NCI-H2227 treated with DMSO at 0.1 percent for 48 hours (cell line): ENCODE measurements at regions not wholly inside any gene's neighbourhood (a gene's known extent, or its start where the extent isn't known, plus 50 kb on each side); places are given as distances from the start of the nearest gene placed in this dataset.

Experiments
- DNase-seq: peaks from one replicate; lab custom pipeline; 2025; lab: John Stamatoyannopoulos, UW

DNA sequence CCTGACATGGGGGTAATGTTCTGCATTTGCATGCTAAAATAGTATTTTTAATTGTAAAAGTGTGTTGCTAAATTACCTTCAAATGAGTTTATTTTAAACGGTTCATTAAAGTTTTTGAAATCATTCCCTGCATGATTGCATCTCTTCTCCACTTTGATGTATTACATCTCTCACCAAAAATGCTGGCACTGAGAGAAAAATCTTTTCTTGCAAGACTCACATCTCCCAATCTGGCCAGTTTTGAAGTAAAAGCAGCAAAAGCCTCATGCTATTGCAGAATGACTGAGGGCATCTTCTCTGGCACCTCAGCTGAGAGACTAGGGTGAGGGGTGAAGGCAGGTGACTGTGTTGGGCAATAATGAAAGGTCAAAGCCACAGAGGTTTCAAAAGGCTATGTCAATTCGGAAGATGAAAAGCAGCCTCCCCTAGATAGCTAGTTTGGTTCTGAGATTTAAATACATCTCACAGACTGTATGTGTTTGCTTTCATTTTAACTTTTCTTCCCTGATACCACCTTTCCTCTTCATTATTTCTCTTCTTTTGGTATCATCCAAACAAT is 292.2 kb upstream of the RAG2 start:
- no peak for DNase-seq

DNA sequence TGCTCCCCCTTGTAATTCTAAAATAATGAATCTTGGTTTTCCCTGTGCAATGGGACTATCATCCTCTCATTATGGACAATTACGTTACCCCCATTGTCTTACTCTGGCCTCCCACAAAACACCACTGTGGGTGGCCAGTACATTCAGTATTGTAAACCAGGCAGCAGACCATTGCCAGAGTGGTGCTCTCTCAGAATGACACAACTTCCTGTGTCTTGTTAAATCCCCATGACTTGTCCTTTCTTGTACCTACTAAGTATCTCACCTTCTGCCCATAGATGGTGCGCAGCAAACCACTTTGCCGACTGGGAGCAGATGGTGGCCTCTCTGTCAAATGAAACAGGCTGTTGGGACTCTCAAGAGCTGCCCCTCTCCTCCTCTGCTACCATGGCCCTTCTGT is 287.1 kb upstream of the RAG2 start:
- DNase-seq, result no peak

DNA sequence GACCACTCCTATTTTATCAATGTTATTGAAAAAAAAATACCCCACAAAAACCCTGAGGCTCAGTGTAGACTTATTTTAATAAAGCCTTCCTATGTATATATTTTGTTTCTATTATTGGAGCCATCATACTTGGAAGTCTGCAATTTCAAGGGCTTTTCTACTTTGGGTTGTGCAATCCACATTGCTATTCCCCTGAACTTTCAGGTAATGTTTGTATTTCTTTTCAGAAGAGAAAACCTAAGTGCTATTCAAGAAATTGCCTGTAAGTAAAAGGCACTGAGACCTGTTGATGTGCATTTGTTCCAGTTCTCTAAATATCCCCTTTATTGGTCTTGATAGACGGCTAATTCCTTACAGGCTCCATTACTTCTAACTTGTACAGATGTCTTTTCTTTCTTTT is 280.7 kb upstream of the RAG2 start:
- no peak for DNase-seq

DNA sequence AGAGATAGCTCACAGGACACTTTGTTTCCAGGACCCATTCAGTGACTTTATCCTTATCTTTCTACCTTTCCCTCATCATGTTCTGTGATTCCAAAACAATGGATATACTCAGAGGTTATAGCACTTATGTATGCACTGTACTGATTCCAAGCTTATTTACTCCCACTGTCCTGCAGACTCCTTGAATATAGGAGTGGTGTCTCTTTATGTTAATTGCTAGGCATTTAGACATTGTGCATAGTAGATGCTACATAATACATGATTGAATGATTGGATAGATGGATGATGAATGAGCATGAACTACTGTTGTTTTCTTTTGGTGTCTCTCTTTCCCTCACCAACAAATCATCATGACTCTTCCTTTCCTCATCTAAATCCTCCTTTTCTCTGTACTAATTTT is 279.1 kb upstream of the RAG2 start:
- no peak for DNase-seq

DNA sequence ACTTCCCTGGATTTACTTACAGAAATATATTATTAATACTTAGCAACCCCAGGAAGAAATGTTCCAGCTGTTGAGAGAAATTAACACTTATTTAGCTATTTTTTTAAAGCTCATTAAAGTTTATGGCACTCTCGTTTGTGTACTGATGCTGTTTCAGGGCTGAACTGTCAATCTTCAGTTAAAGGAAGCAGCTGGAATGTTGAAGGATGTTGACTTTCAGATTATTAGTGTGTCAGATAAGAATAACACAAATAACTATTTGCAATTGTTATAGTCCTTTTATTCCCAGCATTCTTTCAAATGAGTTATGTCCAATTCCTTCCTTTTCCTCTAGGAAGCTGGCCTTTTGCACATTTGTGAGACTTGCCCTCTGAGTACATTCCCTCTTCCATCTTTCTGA is 278.2 kb upstream of the RAG2 start:
- DNase-seq, result no peak

DNA sequence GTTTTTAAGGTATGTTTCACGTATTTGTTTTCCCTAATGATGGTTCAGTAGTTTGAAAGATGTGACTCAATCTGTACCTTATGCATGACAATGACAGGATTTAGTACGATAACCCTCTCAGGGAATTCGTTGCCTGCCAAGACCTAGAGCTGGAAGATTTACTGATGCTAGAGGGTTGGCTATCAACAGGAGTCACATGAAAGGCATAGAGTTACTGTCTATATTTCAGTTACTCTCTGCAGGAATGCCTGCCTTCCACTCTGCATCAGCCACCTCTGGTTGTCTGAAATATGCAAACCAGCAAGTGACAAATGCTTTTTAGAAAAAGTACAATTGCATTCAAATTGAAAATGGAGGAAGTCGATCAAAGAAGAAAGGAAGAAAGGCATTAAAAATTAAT is 276.3 kb upstream of the RAG2 start:
- DNase-seq, result no peak

DNA sequence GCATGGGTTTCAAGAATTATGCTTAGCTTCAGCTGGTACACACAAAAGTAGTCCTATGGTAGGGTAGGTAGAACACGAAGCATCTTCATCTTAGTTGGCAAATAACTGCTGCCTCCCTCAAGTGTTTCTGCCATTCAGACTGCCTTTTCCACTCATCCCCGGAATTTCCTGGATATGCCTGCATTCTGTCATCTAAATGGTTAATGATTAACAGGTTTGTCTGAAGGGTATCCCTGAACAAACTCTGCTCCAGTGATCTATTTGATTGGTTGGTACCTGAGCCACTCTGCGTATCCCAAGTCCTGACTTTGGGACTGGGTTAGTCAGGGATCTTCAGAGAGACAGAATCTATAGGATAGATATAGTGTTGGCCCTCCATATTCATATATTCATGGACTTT is 272.3 kb upstream of the RAG2 start:
- DNase-seq, result no peak

DNA sequence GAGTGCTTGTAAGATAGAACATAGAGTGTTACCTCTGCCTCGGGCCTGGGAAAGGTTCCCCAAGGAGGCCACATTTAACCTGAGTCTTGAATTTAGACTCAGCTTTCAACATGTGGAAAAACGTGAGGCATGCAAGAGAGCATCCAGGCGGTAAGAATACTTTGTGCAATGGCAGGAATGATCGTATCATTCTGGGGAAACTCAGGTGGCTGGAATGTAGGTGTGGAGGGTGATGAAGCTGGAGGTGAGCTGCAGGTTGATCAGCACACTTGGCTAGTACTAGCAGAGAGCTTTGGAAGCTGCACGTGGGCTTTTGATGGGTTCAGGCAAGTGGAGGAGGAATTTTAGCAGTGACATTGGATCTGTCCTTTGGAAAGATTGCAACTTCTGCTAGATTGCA is 270.3 kb upstream of the RAG2 start:
- DNase-seq, result no peak

DNA sequence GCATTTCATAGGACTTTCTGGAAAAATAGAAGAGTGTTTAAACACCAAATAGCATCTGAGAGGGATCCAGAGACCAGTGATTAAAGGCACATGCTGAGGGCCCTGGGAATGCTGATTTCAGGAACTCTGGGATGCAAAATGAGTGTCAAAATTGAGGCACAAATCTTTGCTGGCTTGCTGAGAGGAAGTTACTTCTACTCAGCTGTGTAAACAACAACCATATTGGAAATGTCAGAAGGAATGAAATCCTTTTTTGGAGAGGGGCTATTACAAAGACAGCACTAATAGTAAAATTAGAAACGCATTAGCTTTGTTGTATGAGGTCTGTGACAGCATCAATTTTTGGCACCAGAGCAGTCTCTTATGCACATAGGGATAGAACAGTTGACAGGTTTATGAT is 267.8 kb upstream of the RAG2 start:
- no peak for DNase-seq

DNA sequence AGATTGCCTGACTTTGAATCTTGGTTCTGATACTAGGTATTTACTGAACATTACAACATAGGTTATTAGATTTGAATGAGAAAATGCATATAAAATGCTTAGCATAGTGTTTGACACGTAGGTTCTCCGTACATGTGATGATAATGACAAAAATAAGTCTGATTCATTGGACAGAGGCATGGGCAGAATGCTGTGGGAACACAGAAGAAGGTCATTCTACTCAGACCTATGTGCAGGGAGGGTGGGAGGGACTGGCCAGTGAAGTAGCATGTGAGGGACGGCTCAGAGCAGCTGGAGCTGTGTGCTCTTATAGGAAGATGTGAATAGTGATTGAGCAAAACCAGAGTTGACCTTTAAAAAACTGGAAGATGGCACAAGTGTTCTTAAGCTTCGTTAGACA is 256.8 kb upstream of the RAG2 start:
- DNase-seq, result no peak

DNA sequence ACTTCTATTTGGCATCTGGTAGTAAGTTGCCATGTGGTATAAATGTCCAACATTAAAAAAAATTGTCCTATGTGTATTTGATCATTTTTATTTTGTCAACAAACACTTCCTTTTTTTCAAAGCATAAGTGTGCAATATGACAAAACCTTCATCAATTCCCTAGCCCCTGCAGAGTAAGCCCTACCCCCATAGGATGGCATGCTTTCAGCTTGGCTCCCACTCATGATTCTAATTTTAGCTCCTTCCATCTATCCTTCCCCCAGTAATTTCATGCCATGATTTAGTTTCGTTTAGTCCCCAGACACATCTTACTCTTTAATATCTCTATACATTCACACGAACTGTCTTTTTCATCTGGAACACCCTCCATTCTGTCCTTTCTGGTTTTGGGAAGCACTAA is 250.6 kb upstream of the RAG2 start:
- no peak for DNase-seq

DNA sequence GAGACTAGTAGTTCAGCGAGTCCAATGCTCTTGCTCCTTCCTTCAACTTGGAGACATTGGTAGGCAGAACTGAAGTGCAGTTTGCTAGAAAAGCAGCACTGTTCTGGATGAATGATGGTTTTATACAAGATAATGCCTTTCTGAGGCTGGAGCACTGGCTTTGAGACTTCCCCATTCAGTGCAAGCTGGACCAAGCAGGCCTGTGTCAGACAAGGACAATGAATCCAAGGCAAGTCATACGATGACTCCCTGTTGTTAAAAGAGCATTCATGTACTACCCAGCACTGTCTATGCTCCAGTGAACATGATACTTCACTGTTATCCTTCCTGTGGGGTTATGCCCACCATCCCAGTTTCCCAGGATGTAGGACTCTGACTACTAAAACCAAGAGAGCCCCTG is 242.3 kb upstream of the RAG2 start:
- DNase-seq, result no peak

DNA sequence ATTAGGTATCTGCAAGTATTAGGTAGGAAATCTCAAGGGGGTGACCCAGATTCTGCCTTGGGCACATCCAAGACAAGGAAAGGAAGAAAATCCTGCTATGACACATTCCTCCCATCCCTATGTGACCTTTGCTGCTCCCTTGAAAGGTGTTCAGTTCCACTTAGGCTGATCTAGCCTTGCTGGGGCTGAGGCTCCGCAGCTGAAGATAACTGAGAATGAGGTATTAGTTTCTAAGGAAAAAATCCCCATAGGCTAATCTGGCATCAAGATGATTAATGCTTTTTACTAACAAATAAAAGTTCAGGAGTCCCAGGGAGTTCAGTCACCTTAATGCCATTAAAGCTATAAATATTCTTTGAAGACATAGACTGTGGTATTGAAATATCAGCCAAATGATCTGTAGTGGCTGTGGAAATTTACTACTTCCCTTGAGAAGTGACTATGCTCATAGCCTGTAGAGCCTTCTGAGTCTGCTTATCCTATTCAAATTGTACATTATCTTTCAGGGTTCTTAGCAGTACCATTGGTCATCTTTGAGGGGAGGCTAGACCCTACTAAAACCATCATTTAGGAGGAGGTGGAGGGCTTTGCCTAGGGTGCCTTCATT is 239.9 kb upstream of the RAG2 start:
- no peak for DNase-seq

DNA sequence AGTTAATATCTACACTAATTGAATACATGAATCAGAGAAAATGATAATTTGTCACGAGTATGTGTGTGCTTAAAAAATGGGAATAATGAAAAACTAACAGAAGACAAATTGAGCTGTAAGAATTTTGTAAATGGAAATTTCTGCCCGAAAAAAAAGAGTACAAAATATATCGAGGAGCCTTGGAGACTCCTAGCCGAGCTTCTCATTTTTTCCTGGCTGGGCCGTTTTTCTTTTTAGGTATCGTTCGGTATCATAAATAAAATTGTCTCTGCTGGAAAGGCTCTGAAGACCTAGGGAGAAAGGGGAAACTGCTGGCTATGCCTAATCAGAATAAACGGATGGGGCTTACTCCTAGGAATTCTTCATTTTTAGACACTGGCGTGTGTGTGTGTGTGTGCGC is 227.2 kb upstream of the RAG2 start:
- DNase-seq, result no peak

DNA sequence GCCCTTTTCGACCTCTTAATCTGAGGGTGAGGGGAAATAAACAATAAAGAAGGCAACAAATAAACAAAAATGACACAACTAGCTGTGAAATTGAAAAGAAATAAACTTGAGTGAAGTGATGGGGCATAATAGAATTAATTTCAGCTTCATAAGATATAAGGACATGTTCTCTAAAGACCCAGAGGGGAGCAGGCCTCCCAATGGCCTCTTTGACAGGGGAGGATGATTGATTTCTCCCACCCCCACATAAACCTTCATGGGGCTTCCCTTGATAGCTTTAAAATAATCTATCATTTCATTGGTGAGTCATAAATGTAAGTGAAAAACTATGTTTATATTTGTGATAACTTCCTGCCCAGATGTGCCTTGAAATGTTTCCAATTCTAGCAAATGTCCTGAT is 226.3 kb upstream of the RAG2 start:
- DNase-seq, result no peak

DNA sequence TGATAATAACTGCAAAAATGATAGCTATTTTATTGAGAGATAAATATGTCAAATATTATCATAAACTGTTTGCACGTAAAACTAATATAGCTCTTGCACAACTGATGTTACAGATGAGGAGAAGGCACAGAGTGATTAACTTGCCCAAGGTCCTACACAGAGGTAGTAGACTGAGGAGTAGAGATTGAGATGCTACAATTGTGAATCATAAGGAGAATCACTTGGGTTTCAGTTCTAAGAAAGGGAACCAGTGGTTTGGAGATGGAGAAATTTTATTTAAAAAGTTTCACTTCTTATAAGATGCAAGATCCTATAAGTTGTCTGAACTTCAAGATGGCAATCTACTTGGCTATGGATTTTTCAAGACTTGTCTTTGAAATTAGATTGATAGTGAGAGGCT is 224.8 kb upstream of the RAG2 start:
- DNase-seq, result no peak

DNA sequence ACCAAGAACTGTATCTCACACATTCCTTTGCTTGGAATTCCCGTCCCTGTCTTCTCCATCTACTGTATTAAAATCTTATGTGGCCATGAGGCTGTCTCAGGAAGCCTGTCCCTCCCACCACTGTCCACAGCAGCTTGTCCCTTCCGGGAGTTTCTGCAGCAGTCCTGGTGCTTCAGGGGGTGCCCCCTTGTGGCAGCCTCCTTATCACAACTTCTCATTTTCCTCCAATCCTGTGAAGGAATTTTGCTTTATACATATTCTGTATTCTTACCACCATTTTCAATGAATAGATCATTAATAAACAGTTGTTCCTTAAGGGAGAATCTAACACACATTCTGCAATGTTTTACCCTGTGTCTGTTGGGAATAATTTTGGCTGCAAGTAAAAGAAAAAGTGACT is 220.4 kb upstream of the RAG2 start:
- no peak for DNase-seq

DNA sequence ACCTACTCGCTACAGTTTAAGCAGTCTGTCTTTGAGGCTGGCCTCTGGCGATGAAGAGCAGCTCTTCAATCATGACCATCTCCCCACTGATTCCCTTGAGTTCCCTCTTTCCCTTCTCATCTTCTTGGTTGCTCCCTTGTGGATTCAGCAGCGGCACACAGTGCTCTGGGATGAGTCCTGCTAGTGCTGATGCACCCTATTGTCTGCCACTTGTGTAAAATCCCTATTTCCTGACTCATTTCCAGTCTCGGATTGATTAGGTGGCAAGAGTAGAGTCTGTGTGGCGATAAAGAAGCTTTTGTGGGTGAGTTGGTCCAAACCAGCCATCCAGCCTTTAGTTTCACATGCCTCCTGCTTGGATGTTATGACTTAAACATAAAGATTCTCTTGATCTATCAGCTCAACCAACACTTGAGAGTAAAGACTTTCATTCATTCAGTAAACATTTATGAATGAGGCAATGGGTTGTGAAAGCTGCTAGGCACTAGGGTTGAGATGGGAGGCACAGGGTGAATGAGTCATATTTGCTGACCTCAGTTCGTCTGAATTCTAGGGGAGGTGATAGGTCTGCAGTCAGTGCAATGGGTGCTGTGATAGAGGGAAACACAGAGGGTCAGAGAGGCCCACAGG is 219.4 kb upstream of the RAG2 start:
- no peak for DNase-seq

DNA sequence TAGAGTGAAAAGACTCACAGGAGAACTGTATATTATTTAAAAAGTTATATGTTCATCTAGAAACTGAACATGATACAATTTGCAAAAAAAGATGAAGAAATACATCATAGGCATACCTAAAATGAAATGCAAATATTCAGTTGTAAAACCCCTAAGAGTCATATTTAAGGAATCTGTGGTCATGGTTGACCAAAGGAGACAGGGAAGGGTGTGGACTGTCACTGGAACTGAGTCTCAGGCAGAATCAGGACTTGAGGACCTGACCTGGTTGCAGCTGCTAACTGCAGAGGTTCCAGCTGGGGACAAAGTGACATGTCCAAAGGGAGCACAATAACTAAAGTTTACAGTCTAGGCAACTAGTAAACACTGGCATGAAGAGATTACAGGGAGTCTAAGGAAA is 211.3 kb upstream of the RAG2 start:
- no peak for DNase-seq

DNA sequence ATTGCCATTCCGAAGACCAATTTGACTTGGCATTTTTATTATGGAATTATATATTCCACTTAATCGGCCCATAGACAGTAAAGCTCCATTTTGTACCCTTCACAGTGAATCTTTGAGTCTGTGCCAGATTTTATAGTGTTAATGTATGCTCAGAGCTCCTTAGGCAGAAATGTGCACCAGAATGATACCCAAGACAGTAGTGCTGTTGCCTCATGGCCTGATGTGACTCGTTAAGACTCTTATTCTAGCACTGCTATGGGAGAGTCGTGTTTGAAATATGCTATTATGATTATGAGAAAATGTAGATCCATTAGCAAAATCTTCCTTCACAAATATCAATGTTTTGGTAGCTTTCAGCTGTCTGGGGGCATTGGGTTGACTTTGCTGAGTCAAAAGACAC is 209.8 kb upstream of the RAG2 start:
- no peak for DNase-seq

DNA sequence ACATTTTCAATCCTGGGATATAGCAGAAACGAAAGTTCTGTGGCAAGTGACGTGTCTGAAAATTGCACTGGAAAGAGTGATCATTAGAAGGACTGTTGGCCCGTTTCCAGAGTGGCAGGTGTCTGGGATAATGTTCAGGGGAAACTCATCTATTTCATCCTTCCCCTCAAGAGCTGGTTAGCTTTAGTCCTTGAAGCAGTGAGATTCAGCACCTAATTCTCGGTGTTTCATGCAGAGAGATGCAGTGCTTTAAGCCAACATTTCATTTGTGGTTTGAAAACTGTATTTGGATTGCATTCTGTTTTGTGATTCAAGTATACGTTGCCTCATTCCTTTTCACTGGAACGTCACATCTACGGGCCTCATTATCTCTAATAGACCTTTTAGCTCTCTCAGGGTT is 205.0 kb upstream of the RAG2 start:
- peak; percentile 83 for DNase-seq

DNA sequence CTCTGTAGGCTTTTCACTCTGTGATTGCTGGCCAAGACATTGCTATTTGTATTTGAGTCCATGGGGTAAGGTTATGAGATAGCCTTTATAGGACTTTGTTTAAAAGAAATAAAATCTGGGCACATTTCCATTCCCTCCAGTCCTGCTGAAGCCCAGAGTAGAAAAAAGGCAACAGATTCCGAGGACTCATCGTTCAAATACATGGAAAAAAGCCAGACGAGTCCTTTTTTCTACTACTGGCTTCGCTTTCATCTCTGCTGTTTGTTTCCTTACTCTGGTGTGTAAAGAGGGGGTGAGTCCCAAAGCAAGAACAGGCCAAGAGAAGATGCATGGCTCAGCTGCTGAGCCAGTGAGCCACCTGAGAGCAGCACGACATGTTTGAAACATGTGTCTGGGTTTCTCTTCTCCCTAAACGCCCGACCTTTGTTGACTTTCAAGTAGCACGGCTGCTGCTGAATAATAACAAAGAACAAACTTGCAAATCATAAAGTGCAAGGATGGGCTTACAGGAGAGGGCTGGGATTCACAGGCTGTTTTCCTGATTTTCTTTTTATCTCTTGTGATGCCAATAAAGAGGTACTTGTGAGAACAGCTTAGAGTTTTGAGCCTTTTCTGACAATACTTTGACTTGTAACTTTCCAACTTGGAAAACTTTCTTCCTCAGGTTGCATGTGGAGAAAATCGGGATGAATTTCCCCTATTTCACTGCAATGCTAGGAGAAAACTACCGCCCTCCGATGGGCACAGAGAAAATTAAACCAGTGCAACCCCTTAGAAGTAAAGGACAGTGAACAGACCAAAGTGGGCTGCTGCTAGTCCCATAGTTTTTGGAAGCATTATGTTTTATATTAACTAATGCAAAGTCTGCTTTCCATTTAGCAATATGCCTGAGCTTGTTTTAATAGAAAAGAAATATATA is 195.2 kb upstream of the RAG2 start:
- peak; percentile 28 for DNase-seq

DNA sequence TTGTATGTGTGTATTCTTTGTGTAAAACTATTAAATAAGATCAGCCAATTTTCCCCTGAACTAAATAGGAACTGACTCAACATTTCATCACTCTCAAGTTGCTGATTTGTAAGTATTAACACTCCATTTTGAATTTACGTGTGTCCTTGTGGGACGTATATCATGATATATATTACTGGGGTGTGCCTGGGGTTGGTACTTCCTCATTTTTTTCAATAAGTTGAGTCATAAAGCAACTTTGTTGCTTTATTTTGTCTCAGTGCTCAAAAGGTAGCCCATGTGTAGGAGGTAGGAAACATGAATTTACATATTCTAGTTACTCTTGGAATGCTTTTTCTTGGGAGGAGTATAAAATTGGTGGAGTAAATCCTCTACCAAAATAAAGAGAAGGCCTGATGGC is 193.9 kb upstream of the RAG2 start:
- no peak for DNase-seq
